ENCODE measurements at regions not wholly inside any gene's neighbourhood (a gene's known extent, or its start where the extent isn't known, plus 50 kb on each side); places are given as distances from the start of the nearest gene placed in this dataset.

GRCh38 chr1:244287726-244288125 lies 164.0 kb downstream of the ADSS2 start (continued):
- no peak for TF ChIP-seq PRDM15 (CRISPR knock-in tag; IDR thresholded peaks at IDR 0.05)
- TF ChIP-seq CTCF (IDR thresholded peaks at IDR 0.05 in 2 of 3, conservative IDR thresholded peaks at IDR 0.05 in 1 of 3; ENCODE audit: control insufficient read depth in 2 of 3, extremely low read depth in 1 of 3, insufficient read depth in 1 of 3, low read depth in 3 of 3, low read length in 3 of 3) = no peak
- no peak for TF ChIP-seq JUND (IDR thresholded peaks at IDR 0.05; ENCODE audit: low read depth, low read length)
- no peak for TF ChIP-seq RUNX3 (IDR thresholded peaks at IDR 0.05; ENCODE audit: low read length)
- no peak for TF ChIP-seq STAT1 (conservative IDR thresholded peaks at IDR 0.05)
- TF ChIP-seq CBFB (IDR thresholded peaks at IDR 0.05; ENCODE audit: low read depth) = no peak
- TF ChIP-seq SUPT20H (IDR thresholded peaks at IDR 0.05; ENCODE audit: borderline replicate concordance, control insufficient read depth, low read depth, low read length) = no peak

- CTCF ChIA-PET = interaction anchor here (0.5 to 1.2 kb wide), 2 partner anchors 11 to 17 kb away, joined by 3 to 5 read pairs; no protein-coding TSS in a partner anchor
- Histone ChIP-seq H2AFZ (ENCODE audit: control insufficient read depth, low read depth, low read length) (no peak overlapping the region), H4K20me1 (ENCODE audit: control insufficient read depth, insufficient read depth) (no peaks in the 10 kb centered on the region), H3K4me1 (ENCODE audit: control insufficient read depth, insufficient read depth, low read length) (no peaks in the 10 kb centered on the region), H3K4me3 (no peak overlapping the region), H3K27ac (ENCODE audit: control insufficient read depth, insufficient read depth) (no peak overlapping the region), H3K4me2 (ENCODE audit: control insufficient read depth, insufficient read depth) (no peak overlapping the region), H3K9ac (ENCODE audit: control insufficient read depth, insufficient read depth, low read length) (no peak overlapping the region), H3K9me3 (replicated peaks; ENCODE audit: control insufficient read depth, insufficient read depth, low read length) (no peaks in the 10 kb centered on the region; the same call in 1 of the 3 replicates), H3K79me2 (ENCODE audit: control insufficient read depth, insufficient read depth, low read length) (no peaks in the 10 kb centered on the region), H3K36me3 (ENCODE audit: control insufficient read depth in 2 of 2, insufficient read depth in 2 of 2, low read length in 1 of 2) (no peaks in the 10 kb centered on the region), H3K27me3 (replicated peaks in 1 of 2; ENCODE audit: control insufficient read depth in 2 of 2, insufficient read depth in 2 of 2, low read length in 1 of 2) (no peaks in the 10 kb centered on the region)
- WGBS (ENCODE audit: insufficient coverage, insufficient replicate concordance, low lambda C conversion rate, missing lambda C conversion rate) = 79% methylated on average over 1 of the region's 1 CpG
- no peak for DNase-seq (ENCODE audit: low read depth, low spot score)
- no TSS peak for BruUV-seq (replicated peaks)
- intact Hi-C loops (cut with micrococcal nuclease; ENCODE audit: unreplicated experiment) = no loop called here
- POLR2A ChIA-PET = interaction anchor here (0.7 kb wide), 1 partner anchor 12 kb away, joined by 3 read pairs; no protein-coding TSS in a partner anchor
- SMC1A ChIA-PET (ENCODE audit: uncharacterized antibody, unreplicated experiment) = interaction anchor here (0.7 to 1.7 kb wide), 3 partner anchors 9 to 10 kb away, joined by 3 to 9 read pairs (median 4); no protein-coding TSS in a partner anchor
- ATAC-seq = no peak
- FAIRE-seq = no peak
- in situ Hi-C loops (cut with MboI) = no loop called here
- RAD21 ChIA-PET (ENCODE audit: unreplicated experiment) = no interaction called here
- TF ChIP-seq REST (IDR thresholded peaks at IDR 0.05; ENCODE audit: low read depth, low read length) = no peak
- TF ChIP-seq RCOR1 (conservative IDR thresholded peaks at IDR 0.05; ENCODE audit: low read depth, low read length) = no peak
- TF ChIP-seq YY1 (IDR thresholded peaks at IDR 0.05; ENCODE audit: low read depth, low read length) = no peak
- no peak for TF ChIP-seq CBFB (IDR thresholded peaks at IDR 0.05; ENCODE audit: low read depth)
- TF ChIP-seq RUNX3 (IDR thresholded peaks at IDR 0.05; ENCODE audit: low read length) = no peak
- no peak for TF ChIP-seq SREBF1 (IDR thresholded peaks at IDR 0.05; ENCODE audit: low read length)
- no peak for TF ChIP-seq KDM1A (IDR thresholded peaks at IDR 0.05; ENCODE audit: borderline replicate concordance)
- no peak for TF ChIP-seq CBX5 (IDR thresholded peaks at IDR 0.05; ENCODE audit: low read depth)
Observed at GRCh38 chr1:244288663-244289062, 163.0 kb downstream of the ADSS2 start.
